ENCODE measurements at regions not wholly inside any gene's neighbourhood (a gene's known extent, or its start where the extent isn't known, plus 50 kb on each side); places are given as distances from the start of the nearest gene placed in this dataset.

DNA sequence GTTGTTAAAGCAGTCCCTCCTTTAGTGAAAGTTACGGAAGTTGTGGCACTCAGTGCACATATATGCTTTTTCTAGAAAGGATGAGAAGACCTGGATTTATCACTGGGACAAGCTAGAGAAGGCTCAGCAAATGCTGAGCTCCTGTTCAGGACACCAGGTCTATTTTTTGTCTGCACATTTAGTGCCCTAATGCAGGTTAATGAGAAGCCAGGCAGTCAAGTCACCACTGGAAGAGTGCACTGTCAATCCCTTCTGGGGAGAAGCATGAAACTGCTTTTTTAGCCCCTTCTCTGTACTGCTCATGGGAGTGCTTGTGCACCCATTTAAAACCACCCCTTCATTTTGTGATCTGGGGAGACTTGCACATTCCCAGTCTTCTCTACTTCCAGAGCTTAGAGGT, 624.1 kb upstream of the USP24 start:
- TF ChIP-seq, protein P1, sequence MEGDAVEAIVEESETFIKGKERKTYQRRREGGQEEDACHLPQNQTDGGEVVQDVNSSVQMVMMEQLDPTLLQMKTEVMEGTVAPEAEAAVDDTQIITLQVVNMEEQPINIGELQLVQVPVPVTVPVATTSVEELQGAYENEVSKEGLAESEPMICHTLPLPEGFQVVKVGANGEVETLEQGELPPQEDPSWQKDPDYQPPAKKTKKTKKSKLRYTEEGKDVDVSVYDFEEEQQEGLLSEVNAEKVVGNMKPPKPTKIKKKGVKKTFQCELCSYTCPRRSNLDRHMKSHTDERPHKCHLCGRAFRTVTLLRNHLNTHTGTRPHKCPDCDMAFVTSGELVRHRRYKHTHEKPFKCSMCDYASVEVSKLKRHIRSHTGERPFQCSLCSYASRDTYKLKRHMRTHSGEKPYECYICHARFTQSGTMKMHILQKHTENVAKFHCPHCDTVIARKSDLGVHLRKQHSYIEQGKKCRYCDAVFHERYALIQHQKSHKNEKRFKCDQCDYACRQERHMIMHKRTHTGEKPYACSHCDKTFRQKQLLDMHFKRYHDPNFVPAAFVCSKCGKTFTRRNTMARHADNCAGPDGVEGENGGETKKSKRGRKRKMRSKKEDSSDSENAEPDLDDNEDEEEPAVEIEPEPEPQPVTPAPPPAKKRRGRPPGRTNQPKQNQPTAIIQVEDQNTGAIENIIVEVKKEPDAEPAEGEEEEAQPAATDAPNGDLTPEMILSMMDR (IDR thresholded peaks at IDR 0.05; ENCODE audit: low read length): no peak
- TF ChIP-seq EZH2 (IDR thresholded peaks at IDR 0.05; ENCODE audit: borderline replicate concordance, low read length): no peak
